Heart left ventricle (tissue), 16 donors: ENCODE measurements at regions not wholly inside any gene's neighbourhood (a gene's known extent, or its start where the extent isn't known, plus 50 kb on each side); places are given as distances from the start of the nearest gene placed in this dataset.

Experiments
- ATAC-seq, 4 donors: fragments of 200-7000 bp; cut with Tn5 transposase; one replicate each; pipeline ENCODE4 v1.9.1; 2020 to 2022; ENCODE audit warnings: moderate library complexity in 4 of 4, mild to moderate bottlenecking in 3 of 4, moderate number of reproducible peaks in 1 of 4
- DNase-seq, 5 donors: peaks; one replicate each; pipeline ENCODE4 v3.0.0-alpha.2; 2020
- H3K27ac ChIP-seq, 12 donors: fragments of 200-600 bp; sonication (generic) in 4 of 12; one replicate each; pipeline versions ENCODE4 v1.5.0 to v1.8.0; 2016 to 2022; ENCODE audit warnings: mild to moderate bottlenecking in 2 of 12
- H3K27me3 ChIP-seq, 9 donors: fragments of 200-600 bp; sonication (generic) in 2 of 9; one replicate each; pipeline versions ENCODE4 v1.5.1 to v1.8.0; 2016 to 2022; ENCODE audit warnings: mild to moderate bottlenecking in 3 of 9
- H3K36me3 ChIP-seq, 9 donors: fragments of 200-600 bp; sonication (generic) in 2 of 9; one replicate each; pipeline versions ENCODE4 v1.5.0 to v1.8.0; 2018 to 2022; ENCODE audit warnings: mild to moderate bottlenecking in 2 of 9
- H3K4me1 ChIP-seq, 12 donors: fragments of 200-600 bp; sonication (generic) in 4 of 12; one replicate each; pipeline versions ENCODE4 v1.5.0 to v1.8.0; 2016 to 2022; ENCODE audit warnings: mild to moderate bottlenecking in 3 of 12
- H3K4me3 ChIP-seq, 12 donors: fragments of 200-600 bp; sonication (generic) in 4 of 12; one replicate each; pipeline versions ENCODE4 v1.5.0 to v1.8.0; 2017 to 2022; ENCODE audit warnings: mild to moderate bottlenecking in 9 of 12, moderate library complexity in 4 of 12
- H3K9me3 ChIP-seq, 12 donors: fragments of 200-600 bp; sonication (generic) in 4 of 12; one replicate each; pipeline versions ENCODE4 v1.5.0 to v1.8.0; 2016 to 2022; ENCODE audit warnings: mild to moderate bottlenecking in 1 of 12
- POLR2A ChIP-seq, 2 donors: fragments of 450-650 bp; IDR thresholded peaks; one replicate each; pipeline ENCODE4 v1.6.1; 2017; ENCODE audit warnings: antibody characterized with exemption in 2 of 2, mild to moderate bottlenecking in 2 of 2, moderate library complexity in 2 of 2
- WGBS, 4 donors: extraction: QIAGEN DNeasy Blood & Tissue Kit in 2 of 4; methylation state at CpG; one replicate each; pipeline versions ENCODE4 v1.1.5 to v1.1.7; 2013 to 2018; 5-methylcytosine and 5-hydroxymethylcytosine counted together
- intact Hi-C, 10 donors: fragments of 100-400 bp; cut with DNase I; formaldehyde crosslinking; loops; one replicate each; pipeline versions ENCODE4 v1.11.1 to v1.14.2; 2022
- TF ChIP-seq, protein P1 (sequence below), 12 donors: fragments of 200-600 bp; sonication (generic) in 4 of 12; IDR thresholded peaks; one replicate each; pipeline versions ENCODE4 v1.5.0 to v1.8.0; 2018 to 2022; ENCODE audit warnings: antibody characterized with exemption in 12 of 12, mild to moderate bottlenecking in 5 of 12
- donor health status: ischemic (EF 13 %, LVEDD 7.1; RV severe dilation, severe dysfunction).
- donor health status: healthy with polysubstance abuse.
- donor health status: DM: no; HTN: yes; CAD: no.
- donor health status: DM: no; HTN: no; CAD: no.
- donor health status: ischemic (EF 25% LVEDD 6.9; RV normal size, moderate dysfunction).
- donor health status: ischemic (EF 25% LVEDD 5.7; RV mildly dilated, moderate dysfunction).
- donor health status: healthy.
- donor health status: DM: yes; HTN: yes; CAD: no.
- donor health status: ischemic (EF 35%, LVEDD 5.7; RV mildly dilated, moderate dysfunction).
- donor health status: nonischemic (EF 11% LVEDD 7.7; RV severe dilation, severe dysfunction).
- donor health status: DM: yes; HTN: yes; CAD: no.
- donor health status: PGD.
- donor health status: ischemic (EF 29% LVEDD 5.4; RV normal size, mild dysfunction).
- donor health status: nonischemic (EF 23%, LVEDD 6.1; RV moderate dilation, normal function).

DNA sequence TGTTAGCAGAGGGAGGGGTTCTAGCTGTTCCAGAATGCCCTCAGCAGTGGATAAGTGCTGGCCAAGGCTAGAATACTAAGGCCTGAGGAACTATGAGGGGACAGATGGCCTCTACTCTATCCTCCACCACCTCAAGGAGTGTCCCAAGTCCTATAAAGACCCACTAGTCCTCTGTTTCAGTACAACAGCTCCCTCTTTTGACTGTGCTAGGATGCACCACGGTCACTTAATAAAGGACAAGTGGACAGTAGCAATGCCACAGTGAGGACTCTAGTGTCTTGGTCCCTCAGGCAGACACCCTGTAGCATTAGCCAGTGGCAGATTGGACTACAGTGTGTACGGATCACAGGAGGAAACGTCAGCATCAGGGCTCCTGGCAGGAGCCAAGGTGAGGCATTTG, 171.8 kb upstream of the PROK2 start:
- DNase-seq (no peak), ATAC-seq (peak in 2 of 4 donors; percentile 28 to 37)
- H3K27me3 ChIP-seq, result peaks cover 0 to 7% (median 0%) of the 10 kb centered on the region in 9 donors
- H3K36me3 ChIP-seq, result no peaks in the 10 kb centered on the region
- H3K27ac ChIP-seq, result no peak overlapping the region
- H3K4me3 ChIP-seq, result no peak overlapping the region
- TF ChIP-seq POLR2A (IDR thresholded peaks at IDR 0.05), result no peak
- TF ChIP-seq, protein P1, sequence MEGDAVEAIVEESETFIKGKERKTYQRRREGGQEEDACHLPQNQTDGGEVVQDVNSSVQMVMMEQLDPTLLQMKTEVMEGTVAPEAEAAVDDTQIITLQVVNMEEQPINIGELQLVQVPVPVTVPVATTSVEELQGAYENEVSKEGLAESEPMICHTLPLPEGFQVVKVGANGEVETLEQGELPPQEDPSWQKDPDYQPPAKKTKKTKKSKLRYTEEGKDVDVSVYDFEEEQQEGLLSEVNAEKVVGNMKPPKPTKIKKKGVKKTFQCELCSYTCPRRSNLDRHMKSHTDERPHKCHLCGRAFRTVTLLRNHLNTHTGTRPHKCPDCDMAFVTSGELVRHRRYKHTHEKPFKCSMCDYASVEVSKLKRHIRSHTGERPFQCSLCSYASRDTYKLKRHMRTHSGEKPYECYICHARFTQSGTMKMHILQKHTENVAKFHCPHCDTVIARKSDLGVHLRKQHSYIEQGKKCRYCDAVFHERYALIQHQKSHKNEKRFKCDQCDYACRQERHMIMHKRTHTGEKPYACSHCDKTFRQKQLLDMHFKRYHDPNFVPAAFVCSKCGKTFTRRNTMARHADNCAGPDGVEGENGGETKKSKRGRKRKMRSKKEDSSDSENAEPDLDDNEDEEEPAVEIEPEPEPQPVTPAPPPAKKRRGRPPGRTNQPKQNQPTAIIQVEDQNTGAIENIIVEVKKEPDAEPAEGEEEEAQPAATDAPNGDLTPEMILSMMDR (IDR thresholded peaks at IDR 0.05), result peak in 3 of 12 donors; percentile 8 to 16 (median 9)
- no peaks in the 10 kb centered on the region for H3K9me3 ChIP-seq
- WGBS, 4 donors, result 84 to 94% (median 89%) methylated on average over 3 of the region's 3 CpGs
- H3K4me1 ChIP-seq, result peaks cover 0 to 10% (median 5%) of the 10 kb centered on the region in 12 donors
- intact Hi-C loops, result loop anchor here (5.0 to 10.0 kb wide), 10 partner anchors 79 to 871 kb away; partner anchors contain the start of gene RYBP (in 3 of the 10)

DNA sequence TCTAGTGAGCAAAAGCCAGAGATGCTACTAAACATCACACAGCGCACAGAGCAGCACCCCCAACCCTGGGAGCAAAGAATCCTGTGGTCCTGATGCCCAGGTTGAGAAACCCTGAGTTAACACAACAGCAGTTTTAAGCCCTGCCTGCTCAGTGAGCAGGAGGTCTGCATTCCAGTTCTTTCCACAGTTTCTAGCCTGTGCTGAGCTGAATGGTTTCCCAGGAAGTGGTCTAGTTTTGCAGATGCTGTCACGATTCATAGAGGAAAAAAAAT, 171.1 kb upstream of the PROK2 start:
- Histone ChIP-seq H3K36me3 (no peaks in the 10 kb centered on the region), H3K4me1 (peaks cover 0 to 10% (median 5%) of the 10 kb centered on the region in 12 donors), H3K9me3 (no peaks in the 10 kb centered on the region), H3K27ac (no peak overlapping the region), H3K4me3 (no peak overlapping the region), H3K27me3 (peaks cover 0 to 8% (median 0%) of the 10 kb centered on the region in 9 donors)
- TF ChIP-seq, protein P1 (IDR thresholded peaks at IDR 0.05), result no peak
- TF ChIP-seq POLR2A (IDR thresholded peaks at IDR 0.05), result no peak
- intact Hi-C loops, result loop anchor here (5.0 to 10.0 kb wide), 10 partner anchors 79 to 871 kb away; partner anchors contain the start of gene RYBP (in 3 of the 10)
- 20 to 69% (median 56%) methylated on average over 1 to 2 of the region's 2 CpGs for WGBS, 4 donors
- DNase-seq (no peak), ATAC-seq (no peak)

DNA sequence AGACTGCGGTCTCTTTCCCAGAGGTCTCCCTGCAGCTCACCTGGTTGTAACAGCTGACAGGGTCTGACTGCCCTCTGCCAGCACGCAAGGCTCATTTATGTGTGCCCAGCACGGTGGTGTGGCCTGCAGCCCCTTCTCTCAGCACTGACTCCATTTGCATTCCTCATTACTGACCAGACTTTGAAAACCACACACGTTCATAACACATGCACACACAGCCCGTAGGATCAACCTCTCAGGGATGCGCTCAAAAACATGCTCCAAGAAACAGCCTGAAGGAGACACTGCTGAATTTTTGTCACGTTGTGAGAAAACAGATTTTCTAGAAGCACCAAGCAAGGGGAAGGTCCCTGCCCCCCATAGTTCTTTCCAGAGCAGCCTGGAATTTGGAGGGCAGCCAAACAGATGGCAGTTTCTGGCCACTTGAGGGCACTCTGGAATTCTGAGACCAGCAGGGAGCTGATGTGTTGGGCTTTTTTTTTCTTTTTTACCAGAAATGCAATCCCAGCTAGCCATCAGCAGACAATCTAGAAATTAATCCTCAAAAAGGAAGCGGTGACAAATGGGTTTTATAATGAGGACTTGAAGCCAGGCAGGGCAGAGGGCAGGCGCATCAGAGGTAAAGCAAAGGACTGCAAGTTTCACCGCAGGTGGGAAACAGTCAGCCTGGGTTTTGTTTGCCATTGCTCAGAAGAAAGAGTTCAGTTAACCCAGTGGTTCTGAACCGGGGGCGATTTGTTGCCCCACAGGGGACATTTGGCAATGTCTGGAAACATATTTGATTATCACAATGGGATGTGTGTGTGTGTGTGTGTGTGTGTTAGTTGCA, 170.5 kb upstream of the PROK2 start:
- 34 to 38% (median 36%) methylated on average over 12 of the region's 12 CpGs for WGBS, 4 donors
- intact Hi-C loops, result loop anchor here (2.0 to 10.0 kb wide), 11 partner anchors 78 to 872 kb away; partner anchors contain the start of gene RYBP (in 3 of the 10)

DNA sequence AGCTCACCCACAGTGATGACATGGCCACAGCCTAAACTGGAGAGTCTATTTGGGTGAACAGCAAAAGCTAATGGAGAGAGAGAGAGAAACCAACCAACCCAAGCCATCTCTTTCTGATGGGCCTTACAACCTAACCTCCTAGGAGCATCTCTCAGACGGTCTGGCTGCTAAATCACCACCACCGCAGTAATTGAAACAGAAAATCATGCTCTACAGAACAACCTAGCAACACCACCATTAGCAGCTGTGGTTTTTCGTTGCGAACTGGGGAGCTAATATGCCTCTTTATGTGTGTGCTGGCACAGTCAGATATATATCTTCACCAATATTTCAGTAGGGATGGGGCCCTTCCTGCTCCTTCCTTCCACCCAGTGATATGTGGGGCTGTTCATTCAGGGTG, 166.9 kb upstream of the PROK2 start:
- Histone ChIP-seq H3K9me3 (no peaks in the 10 kb centered on the region), H3K27me3 (peaks cover 0 to 11% (median 0%) of the 10 kb centered on the region in 9 donors), H3K36me3 (no peaks in the 10 kb centered on the region), H3K4me3 (no peak overlapping the region), H3K27ac (no peak overlapping the region), H3K4me1 (peaks cover 0 to 10% (median 5%) of the 10 kb centered on the region in 12 donors)
- TF ChIP-seq, protein P1 (IDR thresholded peaks at IDR 0.05), result no peak
- no peak for TF ChIP-seq POLR2A (IDR thresholded peaks at IDR 0.05)
- intact Hi-C loops, result loop anchor here in 8 of 10 donors (5.0 to 10.0 kb wide), 5 partner anchors 77 to 870 kb away; partner anchors contain the start of gene RYBP (in 2 of the 8)
- 63 to 75% (median 68%) methylated on average over 4 of the region's 4 CpGs for WGBS, 4 donors
- DNase-seq (no peak), ATAC-seq (no peak)

More for the DNA sequence above, 170.5 kb upstream of the PROK2 start:
- peaks cover 0 to 8% (median 0%) of the 10 kb centered on the region in 9 donors for H3K27me3 ChIP-seq
- DNase-seq (peak; percentile 62 to 75 (median 72)), ATAC-seq (peak in 3 of 4 donors; percentile 62 to 76 (median 76))
- H3K36me3 ChIP-seq, result no peaks in the 10 kb centered on the region
- no peak overlapping the region for H3K4me3 ChIP-seq
- TF ChIP-seq POLR2A (IDR thresholded peaks at IDR 0.05), result no peak
- TF ChIP-seq, protein P1 (IDR thresholded peaks at IDR 0.05), result peak; percentile 49 to 84 (median 74)
- no peak overlapping the region for H3K27ac ChIP-seq
- no peaks in the 10 kb centered on the region for H3K9me3 ChIP-seq
- peaks cover 0 to 10% (median 5%) of the 10 kb centered on the region in 12 donors for H3K4me1 ChIP-seq
